ENCODE measurements at regions not wholly inside any gene's neighbourhood (a gene's known extent, or its start where the extent isn't known, plus 50 kb on each side); places are given as distances from the start of the nearest gene placed in this dataset.

DNA sequence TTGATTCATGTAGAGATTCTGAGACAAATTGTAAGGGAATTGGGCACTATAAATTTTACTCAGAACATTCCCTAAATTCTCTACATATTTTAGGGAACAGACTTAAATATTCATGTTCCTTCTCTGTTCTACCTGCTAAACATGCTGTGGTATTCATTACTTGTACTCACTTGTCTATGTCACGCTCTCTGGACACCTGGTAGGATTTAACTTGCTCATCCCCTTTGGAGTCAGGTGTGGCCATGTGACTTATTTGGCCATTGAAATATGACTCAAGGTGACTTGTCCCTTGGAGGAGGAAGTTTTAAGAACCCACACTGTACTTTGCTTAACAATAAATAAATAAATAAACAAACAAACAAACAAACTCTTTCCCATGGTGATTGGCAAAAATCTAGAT is 2258.8 kb upstream of the WWC1 start:
- TF ChIP-seq, protein P1, sequence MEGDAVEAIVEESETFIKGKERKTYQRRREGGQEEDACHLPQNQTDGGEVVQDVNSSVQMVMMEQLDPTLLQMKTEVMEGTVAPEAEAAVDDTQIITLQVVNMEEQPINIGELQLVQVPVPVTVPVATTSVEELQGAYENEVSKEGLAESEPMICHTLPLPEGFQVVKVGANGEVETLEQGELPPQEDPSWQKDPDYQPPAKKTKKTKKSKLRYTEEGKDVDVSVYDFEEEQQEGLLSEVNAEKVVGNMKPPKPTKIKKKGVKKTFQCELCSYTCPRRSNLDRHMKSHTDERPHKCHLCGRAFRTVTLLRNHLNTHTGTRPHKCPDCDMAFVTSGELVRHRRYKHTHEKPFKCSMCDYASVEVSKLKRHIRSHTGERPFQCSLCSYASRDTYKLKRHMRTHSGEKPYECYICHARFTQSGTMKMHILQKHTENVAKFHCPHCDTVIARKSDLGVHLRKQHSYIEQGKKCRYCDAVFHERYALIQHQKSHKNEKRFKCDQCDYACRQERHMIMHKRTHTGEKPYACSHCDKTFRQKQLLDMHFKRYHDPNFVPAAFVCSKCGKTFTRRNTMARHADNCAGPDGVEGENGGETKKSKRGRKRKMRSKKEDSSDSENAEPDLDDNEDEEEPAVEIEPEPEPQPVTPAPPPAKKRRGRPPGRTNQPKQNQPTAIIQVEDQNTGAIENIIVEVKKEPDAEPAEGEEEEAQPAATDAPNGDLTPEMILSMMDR (optimal IDR thresholded peaks at IDR 0.05 in 1 of 3, IDR thresholded peaks at IDR 0.05 in 1 of 3, conservative IDR thresholded peaks at IDR 0.05 in 1 of 3; ENCODE audit: extremely low read depth in 1 of 3, insufficient read depth in 2 of 3, low read length in 3 of 3), result no peak
- no peak for TF ChIP-seq EZH2 (IDR thresholded peaks at IDR 0.05; ENCODE audit: low read length)
- H3K27ac ChIP-seq (ENCODE audit: control insufficient read depth, insufficient read depth, low read length), result peak overlapping the region; percentile 72

DNA sequence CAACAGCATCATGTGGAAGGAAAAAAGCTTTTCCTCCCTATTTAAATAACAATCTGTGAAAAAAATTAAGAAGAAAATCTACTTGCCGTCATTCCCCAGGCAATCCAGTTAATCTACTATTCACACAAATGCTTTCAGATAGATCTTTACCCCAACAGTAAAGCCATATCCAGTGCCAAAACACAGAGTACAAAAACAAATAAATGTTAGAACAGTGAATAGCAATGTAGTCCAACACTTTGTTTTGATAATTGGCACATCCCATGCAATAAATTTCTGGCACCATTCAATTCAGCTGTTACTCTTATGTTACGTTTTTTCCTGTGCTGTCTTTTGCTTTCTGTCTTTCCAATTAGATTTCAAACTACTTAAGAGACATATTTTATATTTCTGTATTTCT is 2245.5 kb upstream of the WWC1 start:
- H3K27me3 ChIP-seq (ENCODE audit: control insufficient read depth, extremely low read depth, insufficient read depth, low read length), result no peaks in the 10 kb centered on the region
- no peak for TF ChIP-seq EZH2 (IDR thresholded peaks at IDR 0.05; ENCODE audit: low read length)
- TF ChIP-seq, protein P1 (optimal IDR thresholded peaks at IDR 0.05 in 1 of 3, IDR thresholded peaks at IDR 0.05 in 1 of 3, conservative IDR thresholded peaks at IDR 0.05 in 1 of 3; ENCODE audit: extremely low read depth in 1 of 3, insufficient read depth in 2 of 3, low read length in 3 of 3), result no peak
- no peaks in the 10 kb centered on the region for H3K4me1 ChIP-seq (ENCODE audit: control insufficient read depth, extremely low read depth, insufficient read depth, low read length)
- DNase-seq (ENCODE audit: low read depth, low spot score) (no peak), FAIRE-seq (no peak)
- H4K20me1 ChIP-seq (ENCODE audit: control insufficient read depth, extremely low read depth, insufficient read depth, low read length), result no peaks in the 10 kb centered on the region
- H3K9me3 ChIP-seq (ENCODE audit: control insufficient read depth, low read depth, low read length), result no peaks in the 10 kb centered on the region
- dilution Hi-C loops (cut with MboI; ENCODE audit: extremely low pct_ligation_motif_present, low sequenced_read_pairs), result no loop called here
- no peak overlapping the region for H3K27ac ChIP-seq (ENCODE audit: control insufficient read depth, insufficient read depth, low read length)
- H3K4me3 ChIP-seq (ENCODE audit: control insufficient read depth in 2 of 3, extremely low read depth in 1 of 3, insufficient read depth in 2 of 3, low read depth in 1 of 3, low read length in 3 of 3), result no peak overlapping the region
- no peak overlapping the region for H3K4me2 ChIP-seq (ENCODE audit: control insufficient read depth, extremely low read depth, insufficient read depth, low read depth, low read length)
- H3K79me2 ChIP-seq (ENCODE audit: control insufficient read depth, insufficient read depth, low read length), result no peaks in the 10 kb centered on the region
- H2AFZ ChIP-seq (ENCODE audit: control insufficient read depth, low read length), result no peak overlapping the region
- no peaks in the 10 kb centered on the region for H3K9me1 ChIP-seq (ENCODE audit: control insufficient read depth, extremely low read depth, insufficient read depth, low read length)
- H3K9ac ChIP-seq (ENCODE audit: control insufficient read depth, extremely low read depth, insufficient read depth, low read length), result no peak overlapping the region
- H3K36me3 ChIP-seq (ENCODE audit: control insufficient read depth in 2 of 2, extremely low read depth in 1 of 2, insufficient read depth in 2 of 2, low read length in 2 of 2), result no peaks in the 10 kb centered on the region

More for the DNA sequence above, 2258.8 kb upstream of the WWC1 start:
- H3K9ac ChIP-seq (ENCODE audit: control insufficient read depth, extremely low read depth, insufficient read depth, low read length), result no peak overlapping the region
- H3K9me1 ChIP-seq (ENCODE audit: control insufficient read depth, extremely low read depth, insufficient read depth, low read length), result no peaks in the 10 kb centered on the region
- H3K36me3 ChIP-seq (ENCODE audit: control insufficient read depth in 2 of 2, extremely low read depth in 1 of 2, insufficient read depth in 2 of 2, low read length in 2 of 2), result no peaks in the 10 kb centered on the region
- dilution Hi-C loops (cut with MboI; ENCODE audit: extremely low pct_ligation_motif_present, low sequenced_read_pairs), result no loop called here
- H3K79me2 ChIP-seq (ENCODE audit: control insufficient read depth, insufficient read depth, low read length), result no peaks in the 10 kb centered on the region
- H3K4me2 ChIP-seq (ENCODE audit: control insufficient read depth, extremely low read depth, insufficient read depth, low read depth, low read length), result peak overlapping the region; percentile 39
- H3K4me1 ChIP-seq (ENCODE audit: control insufficient read depth, extremely low read depth, insufficient read depth, low read length), result peaks cover 18% of the 10 kb centered on the region
- H3K27me3 ChIP-seq (ENCODE audit: control insufficient read depth, extremely low read depth, insufficient read depth, low read length), result no peaks in the 10 kb centered on the region
- H3K9me3 ChIP-seq (ENCODE audit: control insufficient read depth, low read depth, low read length), result no peaks in the 10 kb centered on the region
- no peak overlapping the region for H2AFZ ChIP-seq (ENCODE audit: control insufficient read depth, low read length)
- FAIRE-seq, result peak; percentile 91
- H4K20me1 ChIP-seq (ENCODE audit: control insufficient read depth, extremely low read depth, insufficient read depth, low read length), result no peaks in the 10 kb centered on the region
- no peak overlapping the region for H3K4me3 ChIP-seq (ENCODE audit: control insufficient read depth in 2 of 3, extremely low read depth in 1 of 3, insufficient read depth in 2 of 3, low read depth in 1 of 3, low read length in 3 of 3)
- DNase-seq (ENCODE audit: low read depth, low spot score), result peak; percentile 71

Data from keratinocyte (primary cell).